Left lung (tissue), 4 donors: ENCODE measurements at regions not wholly inside any gene's neighbourhood (a gene's known extent, or its start where the extent isn't known, plus 50 kb on each side); places are given as distances from the start of the nearest gene placed in this dataset.

ENCODE experiments used
- ATAC-seq: fragments of 200-7000 bp; cut with Tn5 transposase; one replicate; pipeline ENCODE4 v1.9.1; 2020; ENCODE audit warnings: moderate library complexity
- DNase-seq, 4 donors: peaks; one replicate each; pipeline ENCODE4 v3.0.0-alpha.2; 2013 to 2020
- H3K27ac ChIP-seq, 2 donors: fragments of 200-600 bp; sonication (generic) in 1 of 2; one replicate each; pipeline versions ENCODE4 v1.5.0 to v1.8.0; 2020 to 2021
- H3K27me3 ChIP-seq, 2 donors: fragments of 200-600 bp; sonication (generic) in 1 of 2; one replicate each; pipeline versions ENCODE4 v1.5.0 to v1.8.0; 2020 to 2021
- H3K36me3 ChIP-seq, 2 donors: fragments of 200-600 bp; sonication (generic) in 1 of 2; one replicate each; pipeline versions ENCODE4 v1.5.0 to v1.8.0; 2020 to 2021
- H3K4me1 ChIP-seq, 2 donors: fragments of 200-600 bp; one replicate each; pipeline ENCODE4 v1.8.0; 2021
- H3K4me3 ChIP-seq, 2 donors: fragments of 200-600 bp; sonication (generic) in 1 of 2; one replicate each; pipeline versions ENCODE4 v1.5.0 to v1.8.0; 2020 to 2021; ENCODE audit warnings: mild to moderate bottlenecking in 1 of 2
- H3K9me3 ChIP-seq, 2 donors: fragments of 200-600 bp; sonication (generic) in 1 of 2; one replicate each; pipeline versions ENCODE4 v1.5.0 to v1.8.0; 2020 to 2021
- CTCF ChIP-seq, 2 donors: fragments of 200-600 bp; sonication (generic) in 1 of 2; IDR thresholded peaks; one replicate each; pipeline versions ENCODE4 v1.5.0 to v1.8.0; 2021; ENCODE audit warnings: antibody characterized with exemption in 2 of 2
- intact Hi-C, 2 donors: fragments of 100-400 bp; cut with DNase I; formaldehyde crosslinking; loops; one replicate each; pipeline versions ENCODE4 v1.11.2 to v1.14.2; 2022
- donor health status: DM: no; HTN: yes; CAD: no.
- donor health status: DM: no; HTN: no; CAD: no.

- intact Hi-C loops: no loop called here
- no peak overlapping the region for H3K4me3 ChIP-seq
- H3K4me1 ChIP-seq: no peaks in the 10 kb centered on the region
- H3K9me3 ChIP-seq: no peaks in the 10 kb centered on the region
- TF ChIP-seq CTCF (IDR thresholded peaks at IDR 0.05): no peak
- no peak overlapping the region for H3K27ac ChIP-seq
- ATAC-seq (no peak), DNase-seq (no peak)
- no peaks in the 10 kb centered on the region for H3K27me3 ChIP-seq
- no peaks in the 10 kb centered on the region for H3K36me3 ChIP-seq
Observed at GRCh38 chr4:149923736-149924135, 108.1 kb upstream of the IQCM start.

GRCh38 chr4:149927514-149927913, 111.9 kb upstream of the IQCM start:
- DNase-seq: no peak
- Histone ChIP-seq H3K27me3 (no peaks in the 10 kb centered on the region), H3K27ac (no peak overlapping the region), H3K4me3 (no peak overlapping the region), H3K9me3 (no peaks in the 10 kb centered on the region), H3K36me3 (no peaks in the 10 kb centered on the region), H3K4me1 (no peaks in the 10 kb centered on the region)
- intact Hi-C loops: no loop called here
- no peak for ATAC-seq
- TF ChIP-seq CTCF (IDR thresholded peaks at IDR 0.05): no peak

GRCh38 chr4:149928507-149928906, 112.9 kb upstream of the IQCM start:
- intact Hi-C loops: no loop called here
- ATAC-seq: no peak
- DNase-seq: no peak
- TF ChIP-seq CTCF (IDR thresholded peaks at IDR 0.05): no peak
- Histone ChIP-seq H3K27ac (no peak overlapping the region), H3K4me1 (no peaks in the 10 kb centered on the region), H3K36me3 (no peaks in the 10 kb centered on the region), H3K27me3 (no peaks in the 10 kb centered on the region), H3K9me3 (no peaks in the 10 kb centered on the region), H3K4me3 (no peak overlapping the region)

GRCh38 chr4:149931431-149931830, 115.8 kb upstream of the IQCM start:
- intact Hi-C loops: no loop called here
- DNase-seq (no peak), ATAC-seq (no peak)

GRCh38 chr4:149932188-149932587, 116.5 kb upstream of the IQCM start:
- Histone ChIP-seq H3K27ac (no peak overlapping the region), H3K36me3 (no peaks in the 10 kb centered on the region), H3K4me3 (no peak overlapping the region), H3K4me1 (no peaks in the 10 kb centered on the region), H3K27me3 (no peaks in the 10 kb centered on the region), H3K9me3 (no peaks in the 10 kb centered on the region)
- TF ChIP-seq CTCF (IDR thresholded peaks at IDR 0.05): no peak
- DNase-seq (no peak), ATAC-seq (no peak)
- intact Hi-C loops: no loop called here

More at GRCh38 chr4:149931431-149931830, 115.8 kb upstream of the IQCM start:
- Histone ChIP-seq H3K36me3 (no peaks in the 10 kb centered on the region), H3K9me3 (no peaks in the 10 kb centered on the region), H3K4me3 (no peak overlapping the region), H3K27ac (no peak overlapping the region), H3K4me1 (no peaks in the 10 kb centered on the region), H3K27me3 (no peaks in the 10 kb centered on the region)
- no peak for TF ChIP-seq CTCF (IDR thresholded peaks at IDR 0.05)
